SK-N-SH (cell line): ENCODE measurements at regions not wholly inside any gene's neighbourhood (a gene's known extent, or its start where the extent isn't known, plus 50 kb on each side); places are given as distances from the start of the nearest gene placed in this dataset.

ENCODE experiments used
- CTCF ChIA-PET: fragments of 300-600, 350-600 bp; formaldehyde crosslinking; extraction: SDS; loops from one replicate; lab custom pipeline; 2021; lab: Yijun Ruan, JAX
- POLR2A ChIA-PET: fragments of 350-600 bp; sonication (Branson Sonifier 250); formaldehyde crosslinking; extraction: SDS; loops from one replicate; lab custom pipeline; 2020; ENCODE audit warnings: antibody characterized with exemption, inconsistent platforms; lab: Yijun Ruan, JAX
- DNase-seq: peaks from one replicate; pipeline ENCODE4 v3.0.0; 2012
- H2AFZ ChIP-seq: fragments of 200-600 bp; sonication (generic); 2 replicates; pipeline ENCODE4 v1.8.1; 2016; ENCODE audit warnings: antibody characterized with exemption, mild to moderate bottlenecking, low read depth
- H3F3A ChIP-seq: fragments of 200-600 bp; sonication (generic); replicated peaks from 2 replicates; pipeline ENCODE3; 2016; ENCODE audit warnings: antibody characterized with exemption, mild to moderate bottlenecking; ENCODE audit not compliant: insufficient read depth
- H3K27ac ChIP-seq, 2 experiments: fragments of 200-500 bp in 1 of 2; fragments of 200-600 bp in 1 of 2; sonication (Bioruptor generic) in 1 of 2; sonication (generic), shearing (Covaris generic) in 1 of 2; 2 replicates each; pipeline versions ENCODE4 v1.5.1 to v1.6.1; 2014 to 2016; ENCODE audit warnings: low read depth in 2 of 2, inconsistent platforms in 1 of 2, low read length in 1 of 2, mild to moderate bottlenecking in 1 of 2, mixed read lengths in 1 of 2
- H3K27me3 ChIP-seq: fragments of 200-600 bp; sonication (generic), shearing (Covaris generic); 2 replicates; pipeline ENCODE4 v1.6.1; 2016; ENCODE audit warnings: mixed run types; ENCODE audit not compliant: insufficient read depth
- H3K36me3 ChIP-seq, 2 experiments: fragments of 200-500 bp in 1 of 2; fragments of 200-600 bp in 1 of 2; sonication (Bioruptor generic) in 1 of 2; sonication (generic) in 1 of 2; replicated peaks in 1 of 2; 2 replicates each; pipeline versions ENCODE3 to v1.5.1; 2014 to 2016; ENCODE audit warnings: low read length in 1 of 2, mild to moderate bottlenecking in 1 of 2; ENCODE audit not compliant: insufficient read depth in 2 of 2, control insufficient read depth in 1 of 2
- H3K4me1 ChIP-seq, 2 experiments: fragments of 200-500 bp in 1 of 2; fragments of 200-600 bp in 1 of 2; sonication (Bioruptor generic) in 1 of 2; sonication (generic), shearing (Covaris generic) in 1 of 2; 2 replicates each; pipeline versions ENCODE4 v1.5.1 to v1.6.1; 2014 to 2016; ENCODE audit warnings: low read depth in 1 of 2, low read length in 1 of 2, mixed run types in 1 of 2; ENCODE audit not compliant: insufficient read depth in 2 of 2, control insufficient read depth in 1 of 2
- H3K4me2 ChIP-seq: fragments of 200-600 bp; sonication (generic), shearing (Covaris generic); 2 replicates; pipeline ENCODE4 v1.6.1; 2017; ENCODE audit warnings: mixed run types
- H3K4me3 ChIP-seq, 2 experiments: fragments of 200-500 bp in 1 of 2; fragments of 200-600 bp in 1 of 2; sonication (Bioruptor generic) in 1 of 2; sonication (generic), shearing (Covaris generic) in 1 of 2; 2 replicates each; pipeline versions ENCODE4 v1.5.1 to v1.8.1; 2014 to 2016; ENCODE audit warnings: low read depth in 2 of 2, inconsistent platforms in 1 of 2, low read length in 1 of 2, mild to moderate bottlenecking in 1 of 2, mixed read lengths in 1 of 2, moderate library complexity in 1 of 2
- H3K79me2 ChIP-seq: fragments of 200-600 bp; sonication (generic); 2 replicates; pipeline ENCODE4 v1.8.1; 2017; ENCODE audit warnings: mild to moderate bottlenecking; ENCODE audit not compliant: insufficient read depth
- H3K9ac ChIP-seq: fragments of 200-600 bp; sonication (generic); 2 replicates; pipeline ENCODE4 v1.6.1; 2017; ENCODE audit warnings: mixed run types
- H3K9me2 ChIP-seq: fragments of 200-600 bp; sonication (generic); 2 replicates; pipeline ENCODE4 v1.6.1; 2017; ENCODE audit warnings: mixed run types
- H3K9me3 ChIP-seq: fragments of 200-600 bp; sonication (generic); 2 replicates; pipeline ENCODE4 v1.6.1; 2017; ENCODE audit warnings: mixed run types, mild to moderate bottlenecking, moderate library complexity
- H4K20me1 ChIP-seq: fragments of 200-600 bp; sonication (generic); 2 replicates; pipeline ENCODE4 v1.6.1; 2017; ENCODE audit warnings: mild to moderate bottlenecking, mixed run types; ENCODE audit not compliant: insufficient read depth
- CHD2 ChIP-seq: fragments of 150-350 bp; IDR thresholded peaks from 2 replicates; pipeline ENCODE4 v1.6.1; 2018; ENCODE audit warnings: low read length; ENCODE audit not compliant: partially characterized antibody
- CTCF ChIP-seq: fragments of 200-600 bp; sonication (generic); IDR thresholded peaks from 2 replicates; pipeline ENCODE4 v1.6.1; 2017; ENCODE audit warnings: antibody characterized with exemption, mild to moderate bottlenecking, moderate library complexity
- EZH2phosphoT487 ChIP-seq: fragments of 200-600 bp; sonication (generic); IDR thresholded peaks from 2 replicates; pipeline ENCODE4 v1.6.1; 2017; ENCODE audit warnings: low read depth, mixed run types, mild to moderate bottlenecking, antibody characterized with exemption, moderate library complexity, borderline replicate concordance
- FOSL2 ChIP-seq: IDR thresholded peaks from 2 replicates; pipeline ENCODE4 v1.4.0; 2012; ENCODE audit warnings: low read depth, mild to moderate bottlenecking, moderate library complexity, borderline replicate concordance
- GATA2 ChIP-seq: sonication (generic); formaldehyde crosslinking; IDR thresholded peaks from 2 replicates; pipeline ENCODE4 v1.5.0; 2020; ENCODE audit warnings: mild to moderate bottlenecking, missing genetic modification reagents
- JUND ChIP-seq: IDR thresholded peaks from 2 replicates; pipeline ENCODE4 v1.4.0; 2012
- MAX ChIP-seq: IDR thresholded peaks from 2 replicates; pipeline ENCODE4 v1.4.0; 2012; ENCODE audit warnings: low read depth
- MEF2A ChIP-seq: IDR thresholded peaks from 2 replicates; pipeline ENCODE4 v1.4.0; 2012; ENCODE audit warnings: low read depth, borderline replicate concordance
- MXI1 ChIP-seq: IDR thresholded peaks from 2 replicates; pipeline ENCODE4 v1.6.1; 2012; ENCODE audit warnings: mild to moderate bottlenecking, low read depth, low read length, improper control_type of control experiment
- NRF1 ChIP-seq: IDR thresholded peaks from 2 replicates; pipeline ENCODE4 v1.6.1; 2012; ENCODE audit warnings: low read depth, mild to moderate bottlenecking, low read length
- REST ChIP-seq: IDR thresholded peaks from 2 replicates; pipeline ENCODE4 v1.6.1; 2012; ENCODE audit warnings: mild to moderate bottlenecking, low read depth, low read length, moderate library complexity
- RXRA ChIP-seq: IDR thresholded peaks from 2 replicates; pipeline ENCODE4 v1.4.0; 2012; ENCODE audit warnings: low read depth, mild to moderate bottlenecking, borderline replicate concordance
- SIN3A ChIP-seq: IDR thresholded peaks from 2 replicates; pipeline ENCODE4 v1.6.1; 2012; ENCODE audit warnings: low read depth, mild to moderate bottlenecking, low read length, moderate library complexity, borderline replicate concordance
- TCF12 ChIP-seq: IDR thresholded peaks from 2 replicates; pipeline ENCODE4 v1.4.0; 2012
- TEAD4 ChIP-seq: IDR thresholded peaks from 2 replicates; pipeline ENCODE4 v1.4.0; 2012; ENCODE audit warnings: mild to moderate bottlenecking, borderline replicate concordance; ENCODE audit not compliant: insufficient read depth
- USF1 ChIP-seq: IDR thresholded peaks from 2 replicates; pipeline ENCODE4 v1.4.0; 2012; ENCODE audit warnings: low read depth, borderline replicate concordance
- YY1 ChIP-seq: IDR thresholded peaks from 2 replicates; pipeline ENCODE4 v1.4.0; 2012; ENCODE audit warnings: low read depth, mild to moderate bottlenecking
- WGBS: methylation state at CpG from one replicate; pipeline ENCODE4 v1.1.6; 2017; ENCODE audit warnings: low lambda C conversion rate; 5-methylcytosine and 5-hydroxymethylcytosine counted together

GRCh38 chr6:9467741-9468140 is 947.1 kb downstream of the TFAP2A start:
- H3K27ac ChIP-seq: peak overlapping the region in 1 of 2 experiments; percentile 14; a peak in 1 of 4 replicates
- no peaks in the 10 kb centered on the region for H4K20me1 ChIP-seq
- H3K9ac ChIP-seq: no peak overlapping the region
- CTCF ChIA-PET: no interaction called here
- peak overlapping the region; percentile 26; the same call in 1 of the 2 replicates for H2AFZ ChIP-seq
- no peaks in the 10 kb centered on the region for H3K9me3 ChIP-seq
- DNase-seq: no peak
- POLR2A ChIA-PET: no interaction called here
- 0 out of 2 replicates have a peak, but pooled peaks cover 3% of the 10 kb centered on the region for H3K27me3 ChIP-seq
- no peaks in the 10 kb centered on the region for H3K9me2 ChIP-seq
- no peaks in the 10 kb centered on the region for H3K79me2 ChIP-seq
- TF ChIP-seq EZH2phosphoT487 (no peak), TCF12 (peak; percentile 25; the same call in 1 of the 2 replicates)
- TF ChIP-seq, all 33 proteins: peak for 1
- Histone ChIP-seq H3K36me3 (no peaks in the 10 kb centered on the region), H3K4me2 (no peak overlapping the region), H3K4me3 (no peak overlapping the region), H3F3A (no peaks in the 10 kb centered on the region), H3K4me1 (no peaks in the 10 kb centered on the region)
- WGBS: 9% methylated on average over 3 of the region's 3 CpGs

- H3F3A ChIP-seq: no peaks in the 10 kb centered on the region
- H3K79me2 ChIP-seq: no peaks in the 10 kb centered on the region
- 0 out of 2 replicates have a peak, but pooled peaks cover 3% of the 10 kb centered on the region for H3K27me3 ChIP-seq
- no peak overlapping the region for H3K27ac ChIP-seq
- no peaks in the 10 kb centered on the region for H3K4me1 ChIP-seq
- CTCF ChIA-PET: no interaction called here
- TF ChIP-seq CTCF: no peak
- no peak for TF ChIP-seq JUND
- TF ChIP-seq NRF1: no peak
- no peak for TF ChIP-seq MXI1
- no peak for TF ChIP-seq TEAD4
- TF ChIP-seq REST: no peak
- no peak for TF ChIP-seq EZH2phosphoT487
- no peak for TF ChIP-seq CHD2
- no peak for TF ChIP-seq USF1
- no peak for TF ChIP-seq SIN3A
- TF ChIP-seq YY1: no peak
- no peak for TF ChIP-seq RXRA
- TF ChIP-seq MAX: no peak
- TF ChIP-seq MEF2A: no peak
- TF ChIP-seq FOSL2: no peak
- no peak for TF ChIP-seq GATA2
- TF ChIP-seq, all 33 proteins: peak for 0
- H3K4me2 ChIP-seq: no peak overlapping the region
- H3K36me3 ChIP-seq: no peaks in the 10 kb centered on the region
- no peaks in the 10 kb centered on the region for H4K20me1 ChIP-seq
- no peaks in the 10 kb centered on the region for H3K9me2 ChIP-seq
- H3K4me3 ChIP-seq: no peak overlapping the region
- 25% methylated on average over 2 of the region's 2 CpGs for WGBS
- no peaks in the 10 kb centered on the region for H3K9me3 ChIP-seq
- H3K9ac ChIP-seq: no peak overlapping the region
- POLR2A ChIA-PET: no interaction called here
- DNase-seq: no peak
- no peak overlapping the region for H2AFZ ChIP-seq
Observed at GRCh38 chr6:9464583-9464982, 950.3 kb downstream of the TFAP2A start.
